Activated CD4-positive, alpha-beta T cell treated with anti-CD3 and anti-CD28 coated beads, Interleukin-2, amount 50 U/mL, for 48 hours (primary cell): ENCODE measurements at regions not wholly inside any gene's neighbourhood (a gene's known extent, or its start where the extent isn't known, plus 50 kb on each side); places are given as distances from the start of the nearest gene placed in this dataset.

ENCODE experiments used
- DNase-seq, 2 experiments: peaks; one replicate each; pipeline ENCODE4 v3.0.0-alpha.2; 2020

GRCh38 chr1:165073185-165074007, 283.1 kb downstream of the LMX1A start:
- no peak for DNase-seq

DNA sequence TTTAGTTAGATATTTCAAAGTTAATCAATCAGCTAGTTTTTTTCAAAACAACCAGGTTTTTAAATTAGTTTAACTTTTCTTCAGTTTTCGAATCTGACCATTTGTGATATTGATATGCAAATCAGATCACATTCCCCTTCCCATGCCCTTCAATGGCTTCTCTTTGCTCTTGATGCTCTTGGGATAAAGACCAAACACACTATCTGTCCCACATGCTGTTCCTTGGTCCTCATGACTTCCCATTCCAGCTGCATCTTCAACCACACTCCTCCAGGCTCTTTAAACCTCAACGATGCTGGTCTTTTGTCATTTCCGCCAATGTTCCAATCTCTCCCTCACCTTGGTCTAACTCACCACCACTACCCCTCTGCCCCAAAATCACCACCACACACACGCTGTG, 285.8 kb downstream of the LMX1A start:
- DNase-seq = no peak

DNA sequence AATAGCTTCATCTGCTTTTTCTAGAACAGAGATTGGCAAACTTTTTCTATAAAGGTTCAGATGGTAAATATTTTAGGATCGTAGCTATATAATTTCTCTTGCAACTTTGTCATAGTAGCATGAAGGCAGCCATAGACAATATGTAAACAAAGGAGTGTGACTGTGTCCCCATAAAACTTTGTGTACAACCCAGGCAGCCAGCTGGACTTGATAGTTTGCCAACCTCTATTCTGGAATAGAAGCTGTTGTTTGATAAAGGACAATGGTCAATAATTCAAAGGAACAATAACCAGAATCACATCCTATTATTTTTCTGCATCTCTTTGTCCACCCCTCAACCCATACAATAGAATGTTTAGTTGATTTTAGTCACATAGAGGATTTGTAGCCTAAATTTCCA, 286.7 kb downstream of the LMX1A start:
- no peak for DNase-seq

DNA sequence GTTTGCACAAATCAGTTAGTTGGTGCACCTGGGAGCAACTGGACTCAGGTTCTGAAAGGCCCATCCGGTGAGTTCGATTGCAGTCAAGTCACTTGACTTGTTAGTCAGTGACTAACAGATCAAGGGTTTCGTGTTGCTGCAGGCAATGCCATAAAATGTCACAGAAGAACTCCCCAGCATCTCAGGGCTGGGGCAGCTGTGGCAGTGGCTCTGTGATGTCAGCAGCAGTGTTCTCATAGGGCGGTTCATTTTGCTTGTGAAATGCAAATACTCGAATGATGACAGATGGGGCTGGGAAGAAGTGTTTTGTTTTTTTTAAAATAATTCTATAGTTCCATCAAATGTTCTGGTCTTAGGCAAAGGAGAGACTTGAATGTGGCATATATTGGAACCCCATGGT, 287.8 kb downstream of the LMX1A start:
- DNase-seq = no peak

GRCh38 chr1:165067829-165068228, 288.7 kb downstream of the LMX1A start:
- no peak for DNase-seq

- no peak for DNase-seq
Measured at GRCh38 chr1:165063181-165063965, 293.1 kb downstream of the LMX1A start.

GRCh38 chr1:165062346-165062745, 294.2 kb downstream of the LMX1A start:
- no peak for DNase-seq

- DNase-seq = no peak
Measured at GRCh38 chr1:165060285-165060793, 296.2 kb downstream of the LMX1A start.

DNA sequence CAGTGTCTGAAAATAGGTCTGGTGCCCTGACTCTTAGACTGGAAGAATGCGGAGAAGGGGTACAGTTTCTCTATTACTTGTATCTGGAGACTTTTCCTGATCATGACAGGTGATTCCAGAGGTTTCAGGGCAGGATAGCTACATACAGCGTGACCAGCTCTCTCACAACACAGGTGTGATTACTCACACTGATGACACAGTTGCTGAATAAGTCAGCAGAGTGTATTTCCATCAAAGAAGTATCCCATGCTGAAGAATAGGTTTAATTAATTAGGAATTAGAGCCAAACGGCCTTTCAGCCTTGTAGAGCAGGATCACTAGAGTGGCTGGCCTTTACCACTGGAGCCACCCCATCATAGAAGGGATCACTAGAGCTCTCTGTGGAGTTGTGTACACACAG, 298.6 kb downstream of the LMX1A start:
- no peak for DNase-seq

DNA sequence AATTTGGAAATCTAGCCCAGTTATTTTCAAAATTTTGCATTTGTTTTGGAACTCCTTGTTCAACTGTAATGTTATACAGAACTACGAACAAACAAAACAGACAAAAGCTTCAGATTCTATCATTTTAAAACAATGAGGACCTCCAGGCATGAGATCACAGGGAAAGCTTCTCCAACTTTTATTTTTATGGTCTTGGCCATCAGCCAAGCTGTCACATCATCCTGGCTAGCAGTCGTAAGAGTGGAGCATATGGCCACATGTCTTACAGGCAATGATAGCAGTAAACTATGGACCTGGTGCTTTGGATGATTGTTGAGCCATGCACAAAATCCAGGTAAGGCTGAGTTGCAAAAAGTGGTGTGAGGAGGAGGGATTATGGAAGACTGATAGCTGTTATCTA, 299.6 kb downstream of the LMX1A start:
- DNase-seq = no peak

- no peak for DNase-seq
Measured at GRCh38 chr1:165055581-165055980, 300.9 kb downstream of the LMX1A start.

DNA sequence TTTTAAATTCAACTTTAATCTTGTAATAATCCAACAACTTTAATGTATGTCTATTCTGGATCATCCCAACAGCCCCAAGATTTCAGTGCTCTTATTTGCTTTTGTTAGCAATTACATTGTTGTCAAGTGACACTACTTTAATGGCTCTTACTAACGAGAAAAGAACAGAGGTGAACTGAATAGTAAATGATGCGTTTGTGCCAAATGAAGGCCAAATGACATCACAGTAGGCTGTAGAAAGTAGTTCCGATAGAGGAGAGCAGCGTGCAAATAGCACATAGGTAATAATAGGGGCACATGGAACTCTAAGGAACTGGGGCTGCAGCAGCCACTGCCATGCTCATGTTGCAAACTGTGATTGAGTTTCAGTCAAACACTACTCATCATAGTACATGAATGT, 301.9 kb downstream of the LMX1A start:
- DNase-seq = no peak

DNA sequence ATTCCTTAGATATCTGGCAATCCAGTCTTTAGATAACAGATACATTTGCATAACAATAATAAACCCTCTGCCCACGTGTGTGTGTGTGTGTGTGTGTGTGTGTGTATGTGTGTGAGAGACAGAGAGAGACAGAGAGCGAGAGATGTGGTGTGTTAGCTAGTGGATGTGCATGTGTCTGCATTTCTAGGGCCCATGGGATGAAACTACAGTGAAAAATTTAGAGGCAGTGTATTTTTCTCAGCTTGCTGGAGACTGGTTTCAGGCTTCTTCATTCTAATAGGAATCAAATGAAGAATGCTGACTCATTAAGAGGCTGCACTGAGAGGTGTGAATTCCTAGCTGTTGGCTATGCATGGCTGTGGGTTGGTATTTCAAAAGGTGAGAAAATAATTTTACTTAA, 303.2 kb downstream of the LMX1A start:
- DNase-seq = no peak

DNA sequence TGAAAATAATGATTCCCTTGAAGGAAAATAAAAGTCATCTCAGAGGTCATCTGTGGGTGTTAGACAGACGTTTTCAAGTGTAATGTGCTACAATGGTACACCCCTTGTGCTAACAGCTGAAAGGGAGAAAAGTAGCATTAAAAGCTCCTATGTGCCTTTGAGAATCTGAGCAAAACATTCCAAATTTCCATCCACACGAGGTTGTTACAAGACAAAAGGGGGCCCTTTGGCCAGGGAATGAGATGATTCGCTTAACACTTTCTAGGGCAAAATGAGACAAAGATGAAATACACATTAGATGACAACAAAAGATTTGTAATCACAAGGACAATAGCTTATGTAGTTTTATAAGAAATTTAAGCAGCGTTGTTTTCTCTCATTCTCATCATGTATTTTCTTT, 303.6 kb downstream of the LMX1A start:
- no peak for DNase-seq

GRCh38 chr1:165052431-165052830, 304.1 kb downstream of the LMX1A start:
- DNase-seq = no peak

DNA sequence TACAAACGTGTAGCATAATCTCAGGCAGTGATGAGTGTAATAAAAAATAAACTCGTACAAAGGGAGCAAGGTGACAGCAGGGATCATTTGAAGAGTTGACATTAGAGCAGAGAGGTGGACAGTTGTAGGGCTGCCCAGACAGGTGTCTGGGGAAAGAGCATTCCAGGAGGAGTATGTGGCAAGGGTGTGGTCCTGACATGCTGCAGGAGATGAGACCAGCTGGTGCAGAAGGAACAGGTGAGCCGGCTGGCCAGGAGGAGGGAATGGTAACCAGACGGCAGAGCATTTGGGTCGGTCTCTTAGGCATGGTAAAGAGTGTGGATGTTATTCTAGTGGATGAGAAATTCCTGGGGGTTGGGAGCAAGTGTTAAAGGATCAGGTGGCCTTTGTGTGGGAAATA, 306.3 kb downstream of the LMX1A start:
- no peak for DNase-seq

GRCh38 chr1:165047994-165048393, 308.5 kb downstream of the LMX1A start:
- no peak for DNase-seq

- no peak for DNase-seq
Measured at GRCh38 chr1:165045902-165046301, 310.6 kb downstream of the LMX1A start.

DNA sequence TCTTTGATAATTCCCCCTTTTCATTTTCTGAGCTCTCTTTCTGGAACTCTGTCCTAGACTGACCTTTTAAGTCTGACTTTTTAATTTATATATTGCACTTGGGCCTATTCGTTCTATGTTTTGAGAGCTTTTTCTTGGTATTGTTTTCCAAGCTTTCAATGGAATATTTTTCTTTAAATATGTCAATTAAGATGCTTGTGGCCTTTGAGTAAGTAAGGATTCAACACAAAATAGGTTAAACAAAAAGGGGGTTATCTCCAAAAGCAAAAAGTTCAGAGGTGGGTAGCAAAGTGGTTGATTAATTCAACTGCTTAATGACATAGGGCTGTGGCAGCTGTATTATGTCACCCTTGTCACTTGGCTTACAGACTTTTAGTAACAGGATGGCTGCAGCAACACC, 315.9 kb downstream of the LMX1A start:
- DNase-seq = no peak

GRCh38 chr1:165039996-165040395, 316.5 kb downstream of the LMX1A start:
- DNase-seq = no peak

DNA sequence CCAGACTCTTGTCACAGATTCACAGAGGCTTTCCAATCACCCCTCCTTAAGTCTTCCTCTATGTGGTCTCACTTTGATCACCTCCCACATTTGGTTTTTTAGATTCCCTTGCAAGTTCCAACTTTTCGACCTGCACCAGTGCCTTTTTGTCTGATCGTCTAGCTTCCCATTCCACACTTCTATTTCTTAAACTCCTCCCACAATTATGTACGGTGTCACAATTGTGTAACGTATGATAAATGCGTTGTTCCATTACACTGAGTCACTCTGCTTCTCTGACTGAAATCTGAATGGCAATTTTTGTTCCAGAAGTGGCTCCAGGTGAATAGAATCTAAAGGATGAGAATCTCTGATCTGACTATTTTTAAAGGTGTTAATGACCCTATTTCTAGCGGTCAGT, 320.1 kb downstream of the LMX1A start:
- DNase-seq = no peak

DNA sequence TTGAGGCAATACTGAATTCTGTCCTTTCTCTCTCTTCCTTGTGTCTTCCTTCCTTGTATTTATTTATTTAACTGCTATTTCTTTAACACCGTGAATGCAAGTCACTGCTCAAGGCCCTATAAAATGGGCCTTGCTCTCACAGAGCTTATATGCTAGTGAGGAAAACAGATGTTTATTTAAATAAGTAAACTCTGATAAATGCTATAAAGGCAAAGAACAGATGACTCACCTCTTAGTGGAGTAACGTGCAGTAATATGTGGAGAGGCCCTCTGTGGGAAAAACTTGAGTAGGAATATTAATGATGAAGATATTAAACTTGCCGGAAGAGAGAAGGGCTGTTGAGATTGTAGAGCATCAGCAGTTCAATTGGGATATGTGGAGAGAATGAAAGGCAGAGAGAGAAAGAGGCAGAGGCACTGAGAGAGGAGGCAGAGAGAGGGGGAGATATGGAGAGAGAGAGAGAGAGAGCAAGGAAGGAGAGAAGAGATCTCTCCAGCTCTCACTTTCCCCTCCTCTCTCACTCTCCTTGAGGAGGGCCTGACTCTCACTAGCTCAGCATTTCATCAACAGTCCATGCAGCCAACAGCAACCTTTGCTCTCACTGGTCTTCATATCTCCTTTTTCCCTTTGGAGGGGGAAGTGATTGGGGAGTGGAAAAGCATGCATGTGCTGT, 322.2 kb downstream of the LMX1A start:
- DNase-seq = no peak

- no peak for DNase-seq
Measured at GRCh38 chr1:165031001-165031400, 325.5 kb downstream of the LMX1A start.

DNA sequence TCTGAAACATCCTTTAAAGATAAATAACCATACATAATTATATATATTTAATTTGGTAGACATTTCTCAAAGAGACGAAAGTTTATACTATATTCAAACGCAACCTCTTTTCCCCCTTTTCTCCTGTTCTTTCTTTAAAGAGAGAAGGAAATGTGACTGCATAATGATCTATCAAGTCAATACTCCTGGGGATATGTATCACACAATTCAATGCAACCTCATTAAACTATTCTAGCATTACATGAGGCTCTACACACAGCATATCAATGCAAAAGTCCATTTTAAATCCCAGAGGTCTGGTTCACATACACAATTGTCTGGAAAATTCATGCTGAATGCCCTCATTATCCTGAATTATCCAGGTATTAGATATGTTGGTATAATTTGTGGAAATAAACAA, 330.7 kb downstream of the LMX1A start:
- DNase-seq = no peak
